Astrocyte of the spinal cord (primary cell): ENCODE measurements at regions not wholly inside any gene's neighbourhood (a gene's known extent, or its start where the extent isn't known, plus 50 kb on each side); places are given as distances from the start of the nearest gene placed in this dataset.

Experiments
- DNase-seq: peaks from one replicate; pipeline ENCODE4 v3.0.0; 2011; ENCODE audit warnings: low read depth, low spot score
- H3K4me3 ChIP-seq: 2 replicates; pipeline ENCODE4 v1.5.1; 2011; ENCODE audit warnings: low read depth, mild to moderate bottlenecking, low read length, moderate library complexity
- in situ Hi-C: cut with HindIII; loops from 2 replicates; pipeline ENCODE4 v1.10.0; 2017; ENCODE audit warnings: low sequenced_read_pairs
- TF ChIP-seq, protein P1 (sequence below): IDR thresholded peaks from 2 replicates; pipeline ENCODE4 v1.5.1; 2012; ENCODE audit warnings: low read depth, mild to moderate bottlenecking, low read length, inconsistent platforms

DNA sequence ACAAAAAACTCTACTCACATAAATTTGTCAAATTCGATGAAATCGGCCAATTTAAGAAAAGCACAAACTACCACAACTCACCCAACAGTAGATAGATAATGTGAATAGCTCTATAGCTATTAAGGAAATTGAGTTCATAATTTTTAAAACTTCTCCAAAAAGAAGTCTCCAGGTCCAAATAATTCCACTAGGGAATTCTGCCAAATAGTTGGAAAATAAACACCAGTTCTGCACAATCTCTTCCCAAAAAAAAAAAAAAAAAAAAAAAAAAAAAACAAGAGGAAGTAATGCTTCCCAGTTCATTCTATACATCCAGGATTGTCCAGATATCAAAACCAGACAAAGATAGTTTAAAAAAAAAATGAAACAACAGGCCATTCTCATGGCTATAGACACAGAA lies 164.2 kb downstream of the POLR2M start:
- no peak overlapping the region for H3K4me3 ChIP-seq
- TF ChIP-seq, protein P1, sequence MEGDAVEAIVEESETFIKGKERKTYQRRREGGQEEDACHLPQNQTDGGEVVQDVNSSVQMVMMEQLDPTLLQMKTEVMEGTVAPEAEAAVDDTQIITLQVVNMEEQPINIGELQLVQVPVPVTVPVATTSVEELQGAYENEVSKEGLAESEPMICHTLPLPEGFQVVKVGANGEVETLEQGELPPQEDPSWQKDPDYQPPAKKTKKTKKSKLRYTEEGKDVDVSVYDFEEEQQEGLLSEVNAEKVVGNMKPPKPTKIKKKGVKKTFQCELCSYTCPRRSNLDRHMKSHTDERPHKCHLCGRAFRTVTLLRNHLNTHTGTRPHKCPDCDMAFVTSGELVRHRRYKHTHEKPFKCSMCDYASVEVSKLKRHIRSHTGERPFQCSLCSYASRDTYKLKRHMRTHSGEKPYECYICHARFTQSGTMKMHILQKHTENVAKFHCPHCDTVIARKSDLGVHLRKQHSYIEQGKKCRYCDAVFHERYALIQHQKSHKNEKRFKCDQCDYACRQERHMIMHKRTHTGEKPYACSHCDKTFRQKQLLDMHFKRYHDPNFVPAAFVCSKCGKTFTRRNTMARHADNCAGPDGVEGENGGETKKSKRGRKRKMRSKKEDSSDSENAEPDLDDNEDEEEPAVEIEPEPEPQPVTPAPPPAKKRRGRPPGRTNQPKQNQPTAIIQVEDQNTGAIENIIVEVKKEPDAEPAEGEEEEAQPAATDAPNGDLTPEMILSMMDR, result no peak
- in situ Hi-C loops, result no loop called here
- DNase-seq, result no peak

GRCh38 chr15:57872281-57873030 lies 165.9 kb downstream of the POLR2M start:
- in situ Hi-C loops, result no loop called here
- TF ChIP-seq, protein P1, result no peak
- DNase-seq, result no peak

GRCh38 chr15:57873564-57874209 lies 167.2 kb downstream of the POLR2M start:
- in situ Hi-C loops, result no loop called here
- peak; percentile 70 for DNase-seq

More at GRCh38 chr15:57872281-57873030, 165.9 kb downstream of the POLR2M start:
- no peak overlapping the region for H3K4me3 ChIP-seq

GRCh38 chr15:57875347-57875746 lies 168.8 kb downstream of the POLR2M start:
- no peak for DNase-seq
- in situ Hi-C loops, result no loop called here
- no peak overlapping the region for H3K4me3 ChIP-seq
- TF ChIP-seq, protein P1, result no peak

More at GRCh38 chr15:57873564-57874209, 167.2 kb downstream of the POLR2M start:
- TF ChIP-seq, protein P1, result no peak
- H3K4me3 ChIP-seq, result no peak overlapping the region

DNA sequence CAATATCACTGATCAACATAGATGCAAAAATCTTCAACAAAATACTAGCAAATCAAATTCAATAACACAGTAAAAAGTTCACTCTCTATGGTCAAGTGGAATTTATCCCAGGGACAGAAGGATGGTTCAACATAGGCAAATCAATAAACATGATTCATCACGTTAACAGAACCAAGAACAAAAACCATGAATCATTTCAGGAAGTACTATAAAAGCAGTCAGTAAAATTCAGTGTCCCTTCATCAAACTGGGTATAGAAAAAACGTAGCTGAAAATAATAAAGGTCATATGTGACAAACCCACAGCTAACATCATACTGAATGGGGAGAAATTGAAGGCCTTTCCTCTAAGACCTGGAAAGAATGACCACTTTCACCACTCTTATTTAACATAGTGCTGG lies 172.1 kb downstream of the POLR2M start:
- DNase-seq, result no peak
- H3K4me3 ChIP-seq, result no peak overlapping the region
- in situ Hi-C loops, result no loop called here
- TF ChIP-seq, protein P1, result no peak

DNA sequence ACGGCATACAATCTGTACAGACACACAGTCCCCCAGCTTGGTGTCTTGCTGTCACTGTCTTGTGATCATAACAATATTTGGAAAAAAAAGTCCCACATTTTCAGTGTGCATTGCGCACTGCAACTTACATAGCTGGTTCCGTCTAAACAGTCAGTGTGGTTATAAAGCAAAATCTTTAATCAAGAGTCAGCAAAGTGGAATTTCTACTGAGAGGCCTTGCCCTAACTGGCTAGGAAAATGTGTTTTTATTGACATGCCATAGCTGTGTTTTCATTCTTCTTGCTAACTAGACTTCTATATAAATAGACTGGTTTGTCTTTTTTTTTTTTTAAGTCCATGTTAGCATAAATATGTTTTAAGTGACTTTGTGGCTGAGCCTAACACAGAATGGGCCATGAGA lies 174.8 kb downstream of the POLR2M start:
- TF ChIP-seq, protein P1, result no peak
- peak; percentile 53 for DNase-seq
- no peak overlapping the region for H3K4me3 ChIP-seq
- in situ Hi-C loops, result no loop called here
